Brain microvascular endothelial cell (primary cell): ENCODE measurements at regions not wholly inside any gene's neighbourhood (a gene's known extent, or its start where the extent isn't known, plus 50 kb on each side); places are given as distances from the start of the nearest gene placed in this dataset.
A peak's percentile ranks its signal among the peaks of the same experiment; 100 is the strongest.

ENCODE experiments used
- DNase-seq: peaks from one replicate; pipeline ENCODE4 v3.0.0-alpha.2; 2020
- H3K27ac ChIP-seq: fragments of 250-450 bp; sonication (Bioruptor Pico); 2 replicates; pipeline ENCODE4 v1.5.1; 2020; ENCODE audit warnings: mild to moderate bottlenecking, moderate library complexity
- H3K27me3 ChIP-seq: fragments of 250-450 bp; sonication (Bioruptor Pico); replicated peaks from 2 replicates; pipeline ENCODE4 v1.5.1; 2020; ENCODE audit warnings: mild to moderate bottlenecking
- H3K36me3 ChIP-seq: fragments of 250-450 bp; sonication (Bioruptor Pico); replicated peaks from 2 replicates; pipeline ENCODE4 v1.5.1; 2020; ENCODE audit warnings: mild to moderate bottlenecking
- H3K4me3 ChIP-seq: 2 replicates; pipeline ENCODE4 v1.5.1; 2011; ENCODE audit warnings: low read depth, mild to moderate bottlenecking, control low read depth, low read length, moderate library complexity
- CTCF ChIP-seq: IDR thresholded peaks from 2 replicates; pipeline ENCODE4 v1.5.1; 2011; ENCODE audit warnings: low read depth, mild to moderate bottlenecking, moderate library complexity, low read length, control low read depth, inconsistent platforms; ENCODE audit errors: missing control alignments
- in situ Hi-C: cut with HindIII; loops from 2 replicates; pipeline ENCODE4 v1.10.0; 2017; ENCODE audit warnings: low sequenced_read_pairs, low pct_ligation_motif_present

- Histone ChIP-seq H3K27ac (peak overlapping the region; percentile 97), H3K36me3 (no peaks in the 10 kb centered on the region), H3K4me3 (peak overlapping the region; percentile 22), H3K27me3 (no peaks in the 10 kb centered on the region)
- in situ Hi-C loops, result no loop called here
- TF ChIP-seq CTCF, result no peak
- peak; percentile 95 for DNase-seq
These were observed 104.5 kb upstream of the MED13L start for GRCh38 chr12:116381744-116382685.

- TF ChIP-seq CTCF, result peak; percentile 34
- DNase-seq, result peak; percentile 91
- in situ Hi-C loops, result no loop called here
- Histone ChIP-seq H3K27ac (peak overlapping the region; percentile 97), H3K27me3 (no peaks in the 10 kb centered on the region), H3K36me3 (no peaks in the 10 kb centered on the region), H3K4me3 (no peak overlapping the region)
These were observed 105.4 kb upstream of the MED13L start for GRCh38 chr12:116382686-116383530.

- in situ Hi-C loops, result no loop called here
- DNase-seq, result no peak
- Histone ChIP-seq H3K36me3 (no peaks in the 10 kb centered on the region), H3K27ac (no peak overlapping the region), H3K27me3 (no peaks in the 10 kb centered on the region), H3K4me3 (no peak overlapping the region)
- no peak for TF ChIP-seq CTCF
These were observed 106.7 kb upstream of the MED13L start for GRCh38 chr12:116384175-116384574.

GRCh38 chr12:116384691-116385485, 107.4 kb upstream of the MED13L start:
- H3K4me3 ChIP-seq, result no peak overlapping the region
- no peaks in the 10 kb centered on the region for H3K36me3 ChIP-seq
- peak; percentile 45 for DNase-seq
- H3K27ac ChIP-seq, result no peak overlapping the region
- in situ Hi-C loops, result no loop called here
- no peak for TF ChIP-seq CTCF
- H3K27me3 ChIP-seq, result no peaks in the 10 kb centered on the region

- TF ChIP-seq CTCF, result no peak
- Histone ChIP-seq H3K4me3 (no peak overlapping the region), H3K36me3 (no peaks in the 10 kb centered on the region), H3K27me3 (no peaks in the 10 kb centered on the region), H3K27ac (no peak overlapping the region)
- no peak for DNase-seq
- in situ Hi-C loops, result no loop called here
These were observed 108.2 kb upstream of the MED13L start for GRCh38 chr12:116385486-116386217.
